Osteoblast (primary cell): ENCODE measurements at regions not wholly inside any gene's neighbourhood (a gene's known extent, or its start where the extent isn't known, plus 50 kb on each side); places are given as distances from the start of the nearest gene placed in this dataset.

Experiments
- DNase-seq: peaks from one replicate; pipeline ENCODE4 v3.0.0; 2011; ENCODE audit warnings: low spot score, mixed read lengths; ENCODE audit not compliant: insufficient read length; ENCODE audit errors: missing footprints
- H2AFZ ChIP-seq: 2 replicates; pipeline ENCODE4 v1.6.0; 2011; ENCODE audit warnings: mild to moderate bottlenecking, low read length
- H3K27ac ChIP-seq: 2 replicates; pipeline ENCODE4 v1.5.1; 2011; ENCODE audit warnings: mild to moderate bottlenecking, low read depth, low read length, moderate library complexity
- H3K27me3 ChIP-seq: 2 replicates; pipeline ENCODE4 v1.6.0; 2012; ENCODE audit warnings: mild to moderate bottlenecking, control low read depth, inconsistent platforms, low read length, moderate library complexity; ENCODE audit not compliant: insufficient read depth
- H3K36me3 ChIP-seq: 2 replicates; pipeline ENCODE4 v1.5.1; 2011; ENCODE audit warnings: mild to moderate bottlenecking, low read length, control low read depth, moderate library complexity; ENCODE audit not compliant: insufficient read depth
- H3K4me1 ChIP-seq: 2 replicates; pipeline ENCODE4 v1.5.1; 2011; ENCODE audit warnings: mild to moderate bottlenecking, low read length, control low read depth, moderate library complexity; ENCODE audit not compliant: insufficient read depth
- H3K4me2 ChIP-seq: 2 replicates; pipeline ENCODE4 v1.6.0; 2011; ENCODE audit warnings: mild to moderate bottlenecking, low read length; ENCODE audit not compliant: insufficient read depth
- H3K4me3 ChIP-seq: fragments of 200-600 bp; sonication (generic); 3 replicates; pipeline ENCODE4 v1.5.1; 2012; ENCODE audit warnings: mild to moderate bottlenecking, low read length, inconsistent platforms; ENCODE audit not compliant: insufficient read depth
- H3K79me2 ChIP-seq: 2 replicates; pipeline ENCODE4 v1.6.0; 2012; ENCODE audit warnings: mild to moderate bottlenecking, low read length, control low read depth, inconsistent platforms; ENCODE audit not compliant: insufficient read depth
- H3K9me3 ChIP-seq: 2 replicates; pipeline ENCODE4 v1.5.1; 2011; ENCODE audit warnings: low read depth, low read length, control low read depth
- H4K20me1 ChIP-seq: 2 replicates; pipeline ENCODE4 v1.6.0; 2012; ENCODE audit warnings: mild to moderate bottlenecking, low read length, control low read depth; ENCODE audit not compliant: insufficient read depth
- CTCF ChIP-seq: IDR thresholded peaks from 2 replicates; pipeline ENCODE4 v1.5.1; 2011; ENCODE audit warnings: mild to moderate bottlenecking, low read depth, low read length, moderate library complexity; ENCODE audit errors: extremely low read depth

GRCh38 chr1:170864876-170865538 is 70.3 kb upstream of the MROH9 start:
- Histone ChIP-seq H3K9me3 (no peaks in the 10 kb centered on the region), H3K4me2 (peak overlapping the region; percentile 32), H3K79me2 (no peaks in the 10 kb centered on the region), H4K20me1 (no peaks in the 10 kb centered on the region), H3K27ac (no peak overlapping the region), H3K36me3 (no peaks in the 10 kb centered on the region), H3K4me1 (peaks cover 16% of the 10 kb centered on the region), H3K4me3 (no peak overlapping the region), H3K27me3 (no peaks in the 10 kb centered on the region), H2AFZ (peak overlapping the region; percentile 83)
- no peak for TF ChIP-seq CTCF
- DNase-seq: no peak

DNA sequence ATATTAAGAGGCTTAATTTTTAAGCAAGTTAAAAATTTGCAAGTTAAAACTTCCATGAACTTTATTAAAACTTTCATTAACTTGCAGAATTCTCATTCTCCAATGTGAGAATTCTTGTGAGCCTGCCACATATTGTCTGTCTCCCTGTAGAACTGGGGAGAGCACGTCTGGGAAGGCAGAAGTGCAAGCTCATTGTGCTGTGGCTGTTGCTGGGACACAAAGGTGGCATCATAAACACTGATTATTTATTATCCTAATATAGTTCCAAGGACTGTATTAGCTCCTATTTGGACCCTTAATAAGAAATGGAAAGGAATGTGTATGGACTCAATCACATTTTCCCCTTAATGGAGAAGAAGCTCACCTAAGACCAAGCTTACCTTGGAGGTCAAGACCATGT is 68.7 kb upstream of the MROH9 start:
- H3K4me2 ChIP-seq: no peak overlapping the region
- H4K20me1 ChIP-seq: no peaks in the 10 kb centered on the region
- H3K4me3 ChIP-seq: no peak overlapping the region
- no peaks in the 10 kb centered on the region for H3K27me3 ChIP-seq
- no peaks in the 10 kb centered on the region for H3K79me2 ChIP-seq
- H3K27ac ChIP-seq: no peak overlapping the region
- no peak for DNase-seq
- no peaks in the 10 kb centered on the region for H3K9me3 ChIP-seq
- TF ChIP-seq CTCF: no peak
- no peaks in the 10 kb centered on the region for H3K36me3 ChIP-seq
- no peak overlapping the region for H2AFZ ChIP-seq
- H3K4me1 ChIP-seq: peaks cover 16% of the 10 kb centered on the region

DNA sequence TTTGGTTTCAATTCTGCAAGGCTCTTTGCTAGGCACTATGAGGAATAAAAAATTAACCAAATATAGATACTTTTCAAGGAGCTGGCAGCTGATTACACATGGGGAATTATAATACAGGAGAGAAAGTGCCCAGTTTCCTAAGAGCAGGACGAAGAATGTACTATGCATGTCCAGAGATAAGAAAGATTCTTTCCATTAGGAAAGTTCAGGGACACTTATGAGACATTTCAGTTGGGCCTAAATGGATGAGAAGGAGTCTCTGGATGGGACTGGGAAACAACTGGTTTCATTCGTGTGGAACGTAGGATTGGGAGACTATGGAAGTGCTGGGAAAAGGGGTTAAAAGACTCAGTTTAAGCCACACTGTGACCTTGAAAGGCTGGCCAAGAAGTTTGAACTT is 63.5 kb upstream of the MROH9 start:
- no peak overlapping the region for H3K4me2 ChIP-seq
- H3K79me2 ChIP-seq: no peaks in the 10 kb centered on the region
- H3K4me1 ChIP-seq: peaks cover 6% of the 10 kb centered on the region
- no peaks in the 10 kb centered on the region for H3K36me3 ChIP-seq
- H3K27ac ChIP-seq: no peak overlapping the region
- H3K4me3 ChIP-seq: no peak overlapping the region
- peak overlapping the region; percentile 16 for H2AFZ ChIP-seq
- H4K20me1 ChIP-seq: no peaks in the 10 kb centered on the region
- no peak for DNase-seq
- no peaks in the 10 kb centered on the region for H3K27me3 ChIP-seq
- no peak for TF ChIP-seq CTCF
- no peaks in the 10 kb centered on the region for H3K9me3 ChIP-seq

GRCh38 chr1:170872663-170873062 is 62.7 kb upstream of the MROH9 start:
- no peaks in the 10 kb centered on the region for H3K36me3 ChIP-seq
- no peak for TF ChIP-seq CTCF
- peak overlapping the region; percentile 49 for H2AFZ ChIP-seq

More at GRCh38 chr1:170872663-170873062, 62.7 kb upstream of the MROH9 start:
- peaks cover 6% of the 10 kb centered on the region for H3K4me1 ChIP-seq
- no peaks in the 10 kb centered on the region for H3K27me3 ChIP-seq
- no peaks in the 10 kb centered on the region for H4K20me1 ChIP-seq
- no peak overlapping the region for H3K4me2 ChIP-seq
- no peak for DNase-seq
- no peaks in the 10 kb centered on the region for H3K9me3 ChIP-seq
- no peaks in the 10 kb centered on the region for H3K79me2 ChIP-seq
- no peak overlapping the region for H3K27ac ChIP-seq
- no peak overlapping the region for H3K4me3 ChIP-seq
